AG04449 (cell line): ENCODE measurements at regions not wholly inside any gene's neighbourhood (a gene's known extent, or its start where the extent isn't known, plus 50 kb on each side); places are given as distances from the start of the nearest gene placed in this dataset.

Source experiments
- CTCF ChIA-PET: fragments of 350-600 bp; formaldehyde crosslinking; extraction: SDS; loops from one replicate; lab custom pipeline; 2021; ENCODE audit warnings: antibody characterized with exemption; lab: Yijun Ruan, JAX
- POLR2A ChIA-PET: fragments of 400-600, 350-600 bp; formaldehyde crosslinking; extraction: SDS; loops from one replicate; lab custom pipeline; 2020; ENCODE audit warnings: antibody characterized with exemption, inconsistent platforms; lab: Yijun Ruan, JAX
- DNase-seq: peaks from one replicate; pipeline ENCODE4 v3.0.0-alpha.2; 2010; ENCODE audit warnings: low read depth, low spot score
- H3K4me3 ChIP-seq: 2 replicates; pipeline ENCODE4 v1.5.1; 2011; ENCODE audit warnings: low read depth, mild to moderate bottlenecking, control low read depth, low read length
- TF ChIP-seq, protein P1 (sequence below): IDR thresholded peaks from one replicate; pipeline ENCODE4 v1.5.1; 2011; ENCODE audit warnings: mild to moderate bottlenecking, moderate library complexity, low read length, control low read depth, inconsistent platforms; ENCODE audit not compliant: insufficient read depth; ENCODE audit errors: missing control alignments

- TF ChIP-seq, protein P1, sequence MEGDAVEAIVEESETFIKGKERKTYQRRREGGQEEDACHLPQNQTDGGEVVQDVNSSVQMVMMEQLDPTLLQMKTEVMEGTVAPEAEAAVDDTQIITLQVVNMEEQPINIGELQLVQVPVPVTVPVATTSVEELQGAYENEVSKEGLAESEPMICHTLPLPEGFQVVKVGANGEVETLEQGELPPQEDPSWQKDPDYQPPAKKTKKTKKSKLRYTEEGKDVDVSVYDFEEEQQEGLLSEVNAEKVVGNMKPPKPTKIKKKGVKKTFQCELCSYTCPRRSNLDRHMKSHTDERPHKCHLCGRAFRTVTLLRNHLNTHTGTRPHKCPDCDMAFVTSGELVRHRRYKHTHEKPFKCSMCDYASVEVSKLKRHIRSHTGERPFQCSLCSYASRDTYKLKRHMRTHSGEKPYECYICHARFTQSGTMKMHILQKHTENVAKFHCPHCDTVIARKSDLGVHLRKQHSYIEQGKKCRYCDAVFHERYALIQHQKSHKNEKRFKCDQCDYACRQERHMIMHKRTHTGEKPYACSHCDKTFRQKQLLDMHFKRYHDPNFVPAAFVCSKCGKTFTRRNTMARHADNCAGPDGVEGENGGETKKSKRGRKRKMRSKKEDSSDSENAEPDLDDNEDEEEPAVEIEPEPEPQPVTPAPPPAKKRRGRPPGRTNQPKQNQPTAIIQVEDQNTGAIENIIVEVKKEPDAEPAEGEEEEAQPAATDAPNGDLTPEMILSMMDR = no peak
- CTCF ChIA-PET = no interaction called here
- POLR2A ChIA-PET = no interaction called here
- no peak overlapping the region for H3K4me3 ChIP-seq
- DNase-seq = no peak
Observed at GRCh38 chr6:51339728-51340127, 521.1 kb downstream of the TFAP2B start.

DNA sequence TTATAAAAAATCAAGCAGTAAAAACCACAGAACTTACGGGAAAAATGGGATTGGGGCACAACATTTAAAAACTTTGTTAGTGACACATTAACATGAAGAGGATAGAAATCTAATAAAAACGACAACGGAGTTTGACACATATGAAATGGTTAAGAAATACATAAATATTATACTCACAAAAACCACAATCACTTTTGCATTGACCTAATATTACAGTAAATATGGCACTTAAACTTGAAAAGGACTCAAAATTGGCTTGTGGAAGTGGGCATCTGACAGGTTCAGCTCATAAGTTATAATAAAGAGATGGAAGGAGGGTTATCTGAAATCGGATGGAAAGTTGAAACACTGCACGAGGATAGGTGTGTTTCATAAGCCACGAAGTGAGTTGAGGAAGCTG is 523.7 kb downstream of the TFAP2B start:
- TF ChIP-seq, protein P1 = no peak
- ChIA-PET POLR2A (no interaction called here), CTCF (no interaction called here)
- DNase-seq = no peak
- no peak overlapping the region for H3K4me3 ChIP-seq

GRCh38 chr6:51349857-51350256 is 531.2 kb downstream of the TFAP2B start:
- POLR2A ChIA-PET = no interaction called here

GRCh38 chr6:51350308-51350904 is 531.7 kb downstream of the TFAP2B start:
- ChIA-PET CTCF (interaction anchor here (1.1 to 1.7 kb wide), 2 partner anchors 15 to 534 kb away, joined by 3 read pairs; no protein-coding TSS in a partner anchor), POLR2A (no interaction called here)
- TF ChIP-seq, protein P1 = no peak
- H3K4me3 ChIP-seq = no peak overlapping the region
- DNase-seq = no peak

More at GRCh38 chr6:51349857-51350256, 531.2 kb downstream of the TFAP2B start:
- DNase-seq = no peak
- TF ChIP-seq, protein P1 = no peak
- no peak overlapping the region for H3K4me3 ChIP-seq
- CTCF ChIA-PET = interaction anchor here (1.7 kb wide), 1 partner anchor 15 kb away, joined by 3 read pairs; no protein-coding TSS in a partner anchor

DNA sequence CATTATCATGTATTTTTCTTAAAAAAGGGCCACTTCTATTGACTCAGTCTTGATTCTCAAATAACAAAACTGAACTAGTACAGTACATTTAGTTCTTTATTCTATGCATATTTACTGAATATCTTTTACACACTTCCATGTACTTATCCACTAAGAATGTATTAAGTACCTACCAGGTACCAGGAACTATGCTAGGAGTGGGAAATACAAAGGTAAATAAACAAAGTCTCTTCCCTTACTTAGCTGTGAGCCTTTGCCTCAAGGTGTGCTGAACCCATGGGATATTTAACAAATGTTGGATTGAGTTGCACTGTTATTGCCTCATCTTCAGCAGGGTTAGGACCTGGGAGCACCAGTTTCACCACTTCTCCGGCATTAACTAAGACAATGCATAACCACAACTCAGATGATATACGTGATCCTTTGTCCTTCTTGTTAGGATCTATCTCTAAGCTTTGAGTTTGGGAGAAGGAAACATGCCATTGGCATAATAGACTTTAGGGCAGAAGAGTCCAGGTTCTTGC is 533.9 kb downstream of the TFAP2B start:
- TF ChIP-seq, protein P1 = no peak
- no peak overlapping the region for H3K4me3 ChIP-seq
- DNase-seq = no peak
- CTCF ChIA-PET = no interaction called here
- POLR2A ChIA-PET = no interaction called here

DNA sequence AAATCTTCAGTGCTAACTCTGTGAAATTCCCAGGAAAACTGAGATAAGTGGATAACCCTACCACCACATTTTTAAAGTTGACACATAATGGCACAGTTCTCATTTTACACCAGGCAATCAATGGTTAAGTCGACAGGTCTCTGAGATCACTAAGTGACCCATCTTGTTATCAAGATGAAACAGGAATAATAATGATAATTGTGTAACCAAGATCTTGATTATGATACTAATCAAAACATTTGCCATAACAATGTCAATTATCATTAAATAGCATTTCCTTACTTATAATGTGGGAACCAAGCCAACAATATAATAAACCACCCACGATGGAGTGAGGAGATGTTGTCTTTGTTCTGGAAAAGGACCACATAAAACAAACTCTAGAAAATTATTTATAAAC is 541.6 kb downstream of the TFAP2B start:
- TF ChIP-seq, protein P1 = no peak
- CTCF ChIA-PET = no interaction called here

More for the DNA sequence above, 541.6 kb downstream of the TFAP2B start:
- H3K4me3 ChIP-seq = no peak overlapping the region
- DNase-seq = no peak
- POLR2A ChIA-PET = no interaction called here
